ENCODE measurements at regions not wholly inside any gene's neighbourhood (a gene's known extent, or its start where the extent isn't known, plus 50 kb on each side); places are given as distances from the start of the nearest gene placed in this dataset.

- TF ChIP-seq ZNF574 (CRISPR knock-in tag; IDR thresholded peaks at IDR 0.05) (no peak), TBP (CRISPR knock-in tag; IDR thresholded peaks at IDR 0.05) (no peak), MIER3 (CRISPR knock-in tag; IDR thresholded peaks at IDR 0.05; ENCODE audit: borderline replicate concordance) (no peak), CCAR2 (optimal IDR thresholded peaks at IDR 0.05; ENCODE audit: low read depth, low read length) (no peak), HMGXB4 (CRISPR knock-in tag; IDR thresholded peaks at IDR 0.05; ENCODE audit: borderline replicate concordance in 1 of 2, low read depth in 1 of 2) (no peak), EED (CRISPR knock-in tag; IDR thresholded peaks at IDR 0.05) (no peak), CEBPB (IDR thresholded peaks at IDR 0.05; ENCODE audit: borderline replicate concordance, low read depth, low read length) (no peak), ZNF724P (CRISPR knock-in tag; IDR thresholded peaks at IDR 0.05; ENCODE audit: borderline replicate concordance) (no peak), ZNF777 (CRISPR knock-in tag; IDR thresholded peaks at IDR 0.05) (no peak), REXO4 (CRISPR knock-in tag; IDR thresholded peaks at IDR 0.05; ENCODE audit: borderline replicate concordance) (no peak)
Observed at GRCh38 chr12:75564398-75564797, 53.0 kb upstream of the KRR1 start (continued).
